HG03097 (cell line): ENCODE measurements at regions not wholly inside any gene's neighbourhood (a gene's known extent, or its start where the extent isn't known, plus 50 kb on each side); places are given as distances from the start of the nearest gene placed in this dataset.

Source experiments
- ATAC-seq: cut with Tn5 transposase; IDR thresholded peaks from one replicate; pipeline ENCODE4 v1.9.1; 2021; ENCODE audit not compliant: unreplicated experiment, low FRiP score

DNA sequence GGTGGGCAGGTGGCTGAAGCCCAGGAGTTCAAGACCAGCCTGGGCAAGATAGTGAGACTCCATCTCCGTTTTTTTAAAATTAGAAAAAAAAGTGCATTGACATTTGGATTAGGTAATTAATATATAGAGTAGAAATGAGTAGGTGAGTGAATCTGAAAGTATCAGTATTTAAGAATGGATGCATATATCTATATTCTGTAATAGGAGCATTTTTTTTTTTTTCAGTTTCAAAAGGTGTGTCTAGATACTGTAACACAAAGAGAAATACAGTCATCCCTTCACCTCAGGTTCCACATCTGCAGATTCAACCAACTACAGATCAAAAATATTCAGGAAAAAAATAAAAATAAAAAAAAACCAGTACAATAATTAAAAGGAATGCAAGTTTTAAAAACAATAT is 50.8 kb downstream of the RBM27 start:
- ATAC-seq: no peak

GRCh38 chr5:146273109-146273508 is 65.5 kb upstream of the POU4F3 start:
- peak; percentile 83 for ATAC-seq

DNA sequence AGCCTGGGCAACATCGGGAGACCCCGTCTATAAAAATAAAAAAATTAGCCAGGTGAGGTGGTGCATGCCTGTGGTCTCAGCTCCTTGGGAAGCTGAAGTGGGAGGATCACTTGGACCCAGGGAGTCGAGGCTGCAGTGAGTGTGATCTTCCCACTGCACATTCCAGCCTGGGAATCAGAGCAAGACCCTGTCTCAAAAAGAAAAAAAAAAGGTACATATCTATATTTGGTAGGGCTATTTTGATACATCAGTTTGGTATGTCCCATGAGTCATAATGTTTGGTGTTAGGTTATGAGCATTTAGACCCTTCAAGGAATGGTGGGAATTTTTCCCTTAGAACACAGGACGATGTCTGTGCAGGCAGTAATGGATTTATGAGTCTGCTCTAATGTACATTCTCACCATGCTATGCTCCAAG is 55.3 kb upstream of the POU4F3 start:
- no peak for ATAC-seq

DNA sequence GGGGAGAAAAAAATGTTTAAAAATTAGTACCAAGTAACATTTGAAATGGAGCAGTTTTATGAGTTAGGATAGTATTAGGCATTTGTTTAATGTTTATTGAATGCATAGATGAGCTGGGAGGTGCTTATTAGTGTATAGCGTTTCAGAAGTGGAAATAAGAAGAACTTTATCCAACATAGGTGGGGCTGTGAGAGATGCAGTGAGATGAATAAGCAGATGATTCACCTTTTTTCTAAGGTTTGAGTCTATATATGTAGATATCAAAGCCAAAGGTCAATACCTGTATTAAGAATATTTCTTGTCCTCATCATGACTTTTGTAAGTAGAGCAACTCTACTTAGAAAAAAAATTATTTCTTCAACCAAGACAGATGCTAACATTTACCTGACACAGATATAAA is 54.6 kb upstream of the POU4F3 start:
- ATAC-seq: no peak
